NCI-H82 treated with DMSO at 0.1 percent for 48 hours (cell line): ENCODE measurements at regions not wholly inside any gene's neighbourhood (a gene's known extent, or its start where the extent isn't known, plus 50 kb on each side); places are given as distances from the start of the nearest gene placed in this dataset.
"Not testable (repeated sequence)": the region's sequence is repeated elsewhere in the genome, so short reads cannot be mapped to it uniquely, and the experiment has no call there.

Experiments used
- DNase-seq: peaks from one replicate; lab custom pipeline; 2025; ENCODE audit not compliant: unreplicated experiment; lab: John Stamatoyannopoulos, UW

DNA sequence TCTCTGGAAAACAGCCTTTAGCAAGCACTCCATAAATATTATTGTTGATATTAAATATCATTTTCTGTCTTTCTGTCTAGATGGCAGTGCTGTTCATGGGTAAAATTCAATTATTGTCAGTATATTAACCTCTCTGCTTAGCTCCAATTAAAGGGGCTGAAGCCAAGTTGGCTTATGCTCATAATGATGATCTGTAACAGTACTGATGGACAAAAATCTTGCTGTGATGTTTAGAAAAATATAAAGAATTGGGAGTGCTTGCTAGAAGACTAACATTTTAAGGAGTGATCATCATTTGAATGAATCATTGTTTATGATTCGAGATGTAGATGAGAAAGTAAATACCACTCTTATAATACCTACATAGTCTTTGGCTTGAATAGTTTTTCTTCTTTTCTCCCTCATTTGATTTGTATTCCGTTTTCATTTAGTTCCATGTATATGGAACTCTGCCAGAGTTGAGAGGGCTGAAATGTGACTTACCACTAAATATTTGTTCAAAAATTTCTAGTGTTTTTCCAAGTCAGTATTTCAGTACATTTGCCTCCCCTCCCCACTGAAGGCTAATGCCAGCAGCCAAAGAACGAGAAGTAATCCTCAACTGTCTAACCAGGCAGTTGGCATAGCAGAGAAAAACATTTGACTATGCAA, 538.3 kb downstream of the CSNK1G3 start:
- DNase-seq, result no peak

- no peak for DNase-seq
These were observed 533.4 kb downstream of the CSNK1G3 start for GRCh38 chr5:124045412-124045811.

GRCh38 chr5:124044613-124045012, 532.6 kb downstream of the CSNK1G3 start:
- no peak for DNase-seq

- no peak for DNase-seq
These were observed 531.5 kb downstream of the CSNK1G3 start for GRCh38 chr5:124043456-124043855.

DNA sequence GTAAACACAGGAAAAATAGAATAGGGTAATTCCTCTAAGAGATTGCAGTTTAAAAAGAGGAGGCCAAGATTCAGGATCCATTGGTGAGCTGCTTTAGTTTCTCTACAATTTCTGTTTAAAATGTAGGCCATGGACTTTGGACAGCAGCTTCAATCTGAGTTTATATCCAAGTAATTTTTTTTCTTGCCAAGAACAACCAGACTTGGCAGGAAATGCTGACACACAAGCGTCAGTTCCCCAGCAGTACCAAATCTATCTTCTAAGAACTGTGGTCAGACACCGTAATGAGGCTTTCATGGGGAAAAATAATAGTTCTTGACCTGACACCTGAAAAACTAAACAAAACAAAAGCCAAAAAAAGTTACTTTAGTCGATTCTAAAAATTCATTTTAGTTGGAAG, 528.8 kb downstream of the CSNK1G3 start:
- no peak for DNase-seq

- no peak for DNase-seq
These were observed 527.4 kb downstream of the CSNK1G3 start for GRCh38 chr5:124039410-124039809.

- DNase-seq, result no peak
These were observed 524.8 kb downstream of the CSNK1G3 start for GRCh38 chr5:124036786-124037185.

- no peak for DNase-seq
These were observed 523.0 kb downstream of the CSNK1G3 start for GRCh38 chr5:124034963-124035362.

DNA sequence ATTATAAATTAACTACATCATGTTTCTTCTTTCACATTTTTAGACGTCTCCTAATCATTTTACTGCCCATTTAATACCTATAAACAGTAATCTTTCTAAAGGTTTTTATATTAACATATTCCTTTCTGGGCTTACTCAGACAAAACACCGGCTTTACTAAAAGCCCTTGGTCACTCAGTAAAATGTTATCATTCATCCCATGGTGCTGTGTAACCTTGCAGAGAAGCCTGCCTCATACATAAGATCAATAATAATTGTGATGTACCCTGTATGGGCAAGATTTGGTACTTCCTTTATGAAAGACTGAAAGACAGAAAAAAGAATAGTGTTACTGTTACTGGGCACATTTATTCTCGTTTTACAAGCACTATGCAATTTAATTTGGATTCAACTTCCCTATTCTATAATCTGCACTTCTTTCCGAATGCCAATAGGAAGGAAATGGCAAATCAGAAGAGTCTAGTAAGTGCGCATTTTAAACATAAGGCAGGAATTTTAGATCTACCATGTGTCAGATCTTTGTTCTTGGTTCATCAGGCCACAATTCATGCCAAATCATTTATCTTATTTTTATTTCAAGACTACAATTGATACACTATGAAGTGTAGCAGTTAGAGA, 522.2 kb downstream of the CSNK1G3 start:
- no peak for DNase-seq

DNA sequence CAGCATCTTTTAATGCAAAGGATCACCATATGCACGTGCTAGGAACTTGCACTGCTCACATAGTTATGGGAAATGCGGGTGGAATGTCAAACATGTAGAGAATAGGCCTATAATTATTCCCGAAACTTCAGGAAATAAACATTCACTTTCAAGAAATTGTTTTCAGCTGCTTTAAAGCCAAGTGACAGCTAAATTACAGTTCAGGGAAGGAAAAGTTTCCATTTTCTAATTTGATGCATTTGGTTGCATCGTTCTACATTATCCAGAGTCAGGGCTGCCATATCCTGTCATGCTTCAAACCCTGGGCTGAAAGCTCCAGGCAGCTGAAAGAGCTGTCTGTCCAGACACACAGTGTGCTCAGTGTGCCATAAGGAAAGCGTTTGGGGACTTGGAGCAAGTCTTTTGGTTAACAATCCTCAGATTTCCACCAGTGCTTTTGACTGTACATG, 518.1 kb downstream of the CSNK1G3 start:
- no peak for DNase-seq

DNA sequence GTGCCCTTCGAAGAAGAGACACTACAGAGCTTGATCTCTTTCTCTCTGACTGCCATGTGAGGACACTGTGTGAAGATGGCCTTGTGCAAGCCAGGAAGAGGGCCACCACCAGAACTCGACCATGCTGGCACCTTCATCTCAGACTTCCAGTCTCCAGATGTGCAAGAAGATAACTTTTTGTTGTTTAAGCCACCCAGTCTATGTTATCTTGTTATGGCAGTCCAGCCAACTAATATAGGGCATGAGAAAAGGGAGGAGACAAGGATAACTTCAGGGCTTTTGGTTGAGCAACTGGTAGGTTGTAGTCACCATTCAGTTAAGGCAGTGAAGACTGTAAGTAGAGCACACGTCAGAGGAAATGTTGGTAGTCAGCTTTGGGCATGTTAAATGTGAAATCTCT, 515.5 kb downstream of the CSNK1G3 start:
- DNase-seq, result no peak

- DNase-seq, result peak; percentile 4
These were observed 513.4 kb downstream of the CSNK1G3 start for GRCh38 chr5:124025306-124025845.

DNA sequence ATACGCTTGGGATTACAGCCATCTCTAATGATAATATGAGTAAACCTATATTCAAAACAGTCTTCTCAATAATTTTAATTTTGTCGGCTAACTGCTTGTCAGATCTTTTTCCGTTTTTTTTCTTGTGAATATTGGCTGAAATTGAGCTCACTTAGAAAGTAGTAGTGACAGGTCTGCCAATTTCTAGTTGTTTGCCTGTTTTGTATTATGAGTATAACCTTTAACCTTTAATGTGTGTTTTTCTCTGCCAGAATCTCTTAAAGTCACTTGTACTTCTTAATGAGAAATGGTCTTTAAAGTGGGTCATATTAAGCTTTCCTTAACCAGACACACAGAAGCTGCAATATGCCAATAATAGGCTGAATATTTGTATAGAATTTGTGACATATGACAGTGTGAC, 511.0 kb downstream of the CSNK1G3 start:
- DNase-seq, result no peak

DNA sequence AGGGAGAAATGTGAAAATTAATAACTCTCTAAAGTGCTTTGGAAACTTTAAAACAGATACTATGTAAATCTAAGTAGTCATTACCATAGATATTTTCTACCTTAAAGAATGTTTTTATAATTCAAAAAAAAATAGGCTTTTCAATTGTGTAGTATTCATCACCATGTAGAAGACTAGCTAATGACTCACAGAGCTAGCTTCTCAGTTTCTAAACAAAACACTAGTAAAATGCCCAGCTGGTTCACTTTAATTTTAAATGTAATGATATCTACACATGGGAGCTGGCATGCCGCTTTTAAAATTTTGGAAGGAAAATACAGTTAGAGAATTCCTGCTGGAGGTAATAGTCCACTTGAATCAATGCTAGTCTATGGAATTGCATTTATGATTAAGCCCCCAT, 509.8 kb downstream of the CSNK1G3 start:
- no peak for DNase-seq

- DNase-seq, result no peak
These were observed 509.2 kb downstream of the CSNK1G3 start for GRCh38 chr5:124021066-124021641.

- DNase-seq, result not testable (repeated sequence)
These were observed 505.3 kb downstream of the CSNK1G3 start for GRCh38 chr5:124017321-124017720.

GRCh38 chr5:124007675-124008398, 495.9 kb downstream of the CSNK1G3 start:
- no peak for DNase-seq

GRCh38 chr5:124001036-124001615, 489.1 kb downstream of the CSNK1G3 start:
- no peak for DNase-seq

DNA sequence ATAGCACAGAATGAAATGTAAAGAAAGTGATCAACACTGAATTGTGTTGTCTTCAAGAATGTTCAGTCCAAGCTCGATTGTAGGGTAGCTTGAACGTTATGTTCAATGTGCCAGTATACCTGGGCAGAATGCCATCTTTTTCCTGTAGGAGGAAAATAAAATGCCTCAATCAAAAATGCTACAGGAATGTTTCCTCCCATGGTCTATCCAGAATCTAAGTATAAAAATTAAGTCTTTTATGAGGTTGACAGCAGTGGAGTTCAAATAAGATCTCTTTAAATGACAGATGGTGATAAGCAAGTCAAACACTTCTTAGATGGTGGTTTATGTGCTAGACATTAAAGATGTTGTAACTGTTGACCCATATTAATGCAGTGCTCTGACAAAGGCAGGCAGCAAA, 488.6 kb downstream of the CSNK1G3 start:
- no peak for DNase-seq

- DNase-seq, result no peak
These were observed 485.7 kb downstream of the CSNK1G3 start for GRCh38 chr5:123997462-123998215.

GRCh38 chr5:123997064-123997461, 485.1 kb downstream of the CSNK1G3 start:
- no peak for DNase-seq
